Cardiac fibroblast (primary cell): ENCODE measurements at regions not wholly inside any gene's neighbourhood (a gene's known extent, or its start where the extent isn't known, plus 50 kb on each side); places are given as distances from the start of the nearest gene placed in this dataset.

ENCODE experiments used
- DNase-seq, 2 donors: peaks; one replicate each; pipeline versions ENCODE4 v3.0.0 to v3.0.0-alpha.2; 2010; ENCODE audit warnings: low read depth in 2 of 2
- H3K4me3 ChIP-seq, 2 donors: replicated peaks in 1 of 2; 1 replicate in 1 of 2; 2 replicates in 1 of 2; pipeline ENCODE4 v1.5.1; 2011; ENCODE audit warnings: low read depth in 2 of 2, low read length in 2 of 2, mild to moderate bottlenecking in 2 of 2, moderate library complexity in 1 of 2
- TF ChIP-seq, protein P1 (sequence below): IDR thresholded peaks from one replicate; pipeline ENCODE4 v1.5.1; 2011; ENCODE audit warnings: low read depth, mild to moderate bottlenecking, low read length, inconsistent platforms

DNA sequence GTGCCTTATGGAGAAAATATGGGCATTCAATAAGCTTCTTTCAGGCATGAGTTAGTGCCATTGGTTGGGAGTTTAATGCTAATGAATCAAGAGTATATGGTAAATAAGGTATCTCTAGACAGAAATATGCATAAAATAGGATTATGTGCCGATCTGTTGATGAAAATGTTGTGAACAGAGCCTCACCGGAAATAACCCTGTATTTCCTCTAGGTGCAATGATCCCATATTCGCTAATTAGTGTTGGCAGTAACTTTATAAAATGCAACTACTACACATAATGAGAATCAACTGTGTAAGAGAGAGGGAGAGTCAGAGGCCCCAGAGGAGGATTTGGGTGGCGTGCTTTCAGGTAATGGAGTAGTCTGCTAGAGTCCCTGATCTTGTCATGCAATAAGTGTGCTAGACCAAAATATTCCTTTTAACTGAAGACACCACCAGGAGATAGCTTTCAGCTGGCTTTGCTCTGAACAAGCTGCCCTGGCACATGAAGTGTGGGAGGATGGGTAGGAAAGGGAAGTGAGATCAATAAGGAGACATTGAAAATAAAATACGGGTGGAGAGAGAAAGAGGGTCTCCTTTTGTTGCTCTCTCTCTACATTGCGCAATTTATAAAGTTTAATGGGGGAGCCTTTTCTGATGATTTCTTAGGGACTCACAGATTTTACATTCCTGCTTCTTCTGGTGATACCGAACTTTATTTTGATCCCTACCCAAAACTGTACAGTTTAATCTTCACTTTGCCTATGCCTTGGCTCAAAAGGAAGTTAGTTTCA, 68.6 kb upstream of the PLXNC1 start:
- no peak for DNase-seq
- H3K4me3 ChIP-seq = no peak overlapping the region
- TF ChIP-seq, protein P1, sequence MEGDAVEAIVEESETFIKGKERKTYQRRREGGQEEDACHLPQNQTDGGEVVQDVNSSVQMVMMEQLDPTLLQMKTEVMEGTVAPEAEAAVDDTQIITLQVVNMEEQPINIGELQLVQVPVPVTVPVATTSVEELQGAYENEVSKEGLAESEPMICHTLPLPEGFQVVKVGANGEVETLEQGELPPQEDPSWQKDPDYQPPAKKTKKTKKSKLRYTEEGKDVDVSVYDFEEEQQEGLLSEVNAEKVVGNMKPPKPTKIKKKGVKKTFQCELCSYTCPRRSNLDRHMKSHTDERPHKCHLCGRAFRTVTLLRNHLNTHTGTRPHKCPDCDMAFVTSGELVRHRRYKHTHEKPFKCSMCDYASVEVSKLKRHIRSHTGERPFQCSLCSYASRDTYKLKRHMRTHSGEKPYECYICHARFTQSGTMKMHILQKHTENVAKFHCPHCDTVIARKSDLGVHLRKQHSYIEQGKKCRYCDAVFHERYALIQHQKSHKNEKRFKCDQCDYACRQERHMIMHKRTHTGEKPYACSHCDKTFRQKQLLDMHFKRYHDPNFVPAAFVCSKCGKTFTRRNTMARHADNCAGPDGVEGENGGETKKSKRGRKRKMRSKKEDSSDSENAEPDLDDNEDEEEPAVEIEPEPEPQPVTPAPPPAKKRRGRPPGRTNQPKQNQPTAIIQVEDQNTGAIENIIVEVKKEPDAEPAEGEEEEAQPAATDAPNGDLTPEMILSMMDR = no peak

- TF ChIP-seq, protein P1 = no peak
- DNase-seq = peak in 1 of 2 donors; percentile 61
- no peak overlapping the region for H3K4me3 ChIP-seq
Measured at GRCh38 chr12:94080341-94081009, 67.9 kb upstream of the PLXNC1 start.

DNA sequence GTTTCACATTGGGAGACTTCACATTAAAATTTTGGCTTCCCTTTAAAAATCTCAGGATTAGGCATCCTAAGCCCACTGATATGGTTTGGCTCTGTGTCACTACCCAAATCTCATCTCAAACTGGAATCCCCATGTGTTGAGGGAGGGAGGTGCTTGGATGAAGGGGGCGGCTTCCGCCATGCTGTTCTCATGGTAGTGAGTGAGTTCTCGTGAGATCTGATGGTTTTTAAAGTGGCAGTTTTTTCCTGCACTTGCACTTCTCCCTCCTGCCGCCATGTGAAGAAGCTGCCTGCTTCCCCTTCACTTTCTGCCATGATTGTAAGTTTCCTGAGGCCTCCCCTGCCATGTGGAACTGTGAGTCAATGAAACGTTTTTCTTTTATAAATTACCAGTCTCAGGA, 65.7 kb upstream of the PLXNC1 start:
- TF ChIP-seq, protein P1 = no peak
- no peak for DNase-seq

DNA sequence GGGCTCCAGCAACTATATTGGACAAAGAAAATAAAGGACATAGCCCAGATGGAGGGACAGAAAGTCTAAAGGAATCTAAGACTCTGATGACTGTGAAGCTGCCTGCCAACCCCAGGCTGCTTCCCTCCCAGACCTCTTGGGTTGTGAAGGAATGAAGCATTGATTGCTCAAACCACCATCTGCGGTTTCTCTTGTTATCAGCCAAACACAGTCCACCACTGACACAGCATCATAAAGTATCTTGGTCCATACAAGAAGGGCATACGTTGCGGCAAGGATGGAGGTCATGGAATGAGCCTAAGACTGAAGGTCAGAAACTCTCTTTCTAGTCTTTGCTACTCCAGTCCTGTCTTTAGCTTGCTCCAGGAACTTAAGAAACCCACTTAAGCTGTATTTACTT, 58.5 kb upstream of the PLXNC1 start:
- DNase-seq = peak; percentile 38 to 79
- TF ChIP-seq, protein P1 = no peak
- H3K4me3 ChIP-seq = no peak overlapping the region

More for the DNA sequence above, 65.7 kb upstream of the PLXNC1 start:
- no peak overlapping the region for H3K4me3 ChIP-seq

GRCh38 chr12:94091624-94092023, 56.8 kb upstream of the PLXNC1 start:
- DNase-seq = peak; percentile 14 to 28
- no peak overlapping the region for H3K4me3 ChIP-seq
- TF ChIP-seq, protein P1 = no peak

GRCh38 chr12:94092516-94093241, 55.7 kb upstream of the PLXNC1 start:
- DNase-seq = peak; percentile 88 to 96
- TF ChIP-seq, protein P1 = no peak
- H3K4me3 ChIP-seq = no peak overlapping the region
